Eye (tissue), 1 donor: ENCODE measurements at regions not wholly inside any gene's neighbourhood (a gene's known extent, or its start where the extent isn't known, plus 50 kb on each side); places are given as distances from the start of the nearest gene placed in this dataset.
"Not testable (repeated sequence)": the region's sequence is repeated elsewhere in the genome, so short reads cannot be mapped to it uniquely, and the experiment has no call there.

ENCODE experiments used
- DNase-seq: peaks from one replicate; pipeline ENCODE4 v3.0.0-alpha.2; 2015

DNA sequence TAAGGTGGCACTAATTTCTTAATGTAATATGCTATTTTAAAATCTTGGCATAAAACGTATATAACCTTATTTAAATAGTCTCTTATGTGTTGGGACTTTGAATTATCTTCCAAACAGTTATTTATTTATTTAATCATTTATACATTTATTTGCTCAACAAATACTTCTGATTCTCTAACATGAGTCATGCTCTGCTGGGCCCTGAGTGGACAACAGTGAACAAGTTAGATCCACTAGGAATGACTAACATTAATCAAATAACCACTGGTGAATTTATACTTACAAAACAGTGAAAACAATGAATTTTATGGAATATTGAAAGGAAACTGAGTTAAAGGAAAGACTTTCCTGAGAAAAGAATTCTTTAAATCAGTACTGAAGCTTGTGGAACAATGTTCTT lies 1257.2 kb upstream of the CHAC2 start:
- DNase-seq, result no peak

DNA sequence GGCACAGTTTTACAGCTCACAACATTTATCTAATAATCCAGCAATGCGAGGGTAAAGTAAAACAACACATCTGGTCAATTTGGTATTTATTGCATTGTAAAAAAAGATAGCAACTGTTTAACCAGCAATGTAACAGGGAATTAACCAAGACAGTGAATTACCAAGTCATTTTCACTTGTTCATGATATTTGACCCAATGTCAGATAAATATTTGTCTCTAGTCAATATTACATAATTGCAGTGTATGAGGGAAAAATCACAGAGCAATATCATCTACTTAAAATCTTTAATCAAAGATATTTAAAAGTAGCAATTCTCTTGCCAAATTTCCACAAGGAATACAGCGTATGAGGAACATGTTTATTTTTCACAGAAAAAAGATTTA lies 1265.1 kb upstream of the CHAC2 start:
- no peak for DNase-seq

DNA sequence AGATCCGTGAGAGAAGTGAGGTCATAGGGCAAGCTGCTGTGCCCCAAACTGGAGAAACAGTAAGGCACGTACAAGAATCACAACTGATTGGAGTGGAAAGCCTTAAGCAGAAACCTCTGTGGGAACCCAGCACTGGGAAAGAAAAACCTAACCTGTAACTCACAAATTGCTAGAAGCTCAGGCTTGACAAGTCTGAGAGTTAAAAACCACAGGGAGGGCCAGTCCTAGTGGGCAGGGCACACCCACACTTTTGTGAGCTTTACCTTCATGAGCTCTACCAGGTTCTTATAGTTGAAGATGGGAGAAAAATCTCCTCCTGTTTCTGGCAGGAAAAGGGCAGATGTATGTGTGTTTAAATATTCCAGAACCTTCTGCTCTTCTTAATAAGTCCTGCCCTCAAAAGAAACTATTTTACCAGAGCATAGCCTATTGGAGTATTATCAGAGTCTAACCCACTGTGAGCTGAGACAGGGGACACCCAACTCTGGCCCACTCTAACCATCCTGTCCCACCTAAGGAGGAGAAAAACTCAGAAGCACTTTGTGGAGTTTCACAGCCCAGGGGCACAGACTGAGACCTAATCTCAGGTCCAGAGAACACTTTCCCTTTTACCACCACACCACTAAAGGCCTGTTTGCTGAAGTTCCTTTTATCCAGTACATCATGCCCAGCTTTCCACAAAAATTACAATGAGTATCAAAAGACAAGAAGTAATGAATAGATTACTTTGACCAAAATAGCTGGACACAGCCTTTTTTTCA lies 1265.7 kb upstream of the CHAC2 start:
- no peak for DNase-seq

DNA sequence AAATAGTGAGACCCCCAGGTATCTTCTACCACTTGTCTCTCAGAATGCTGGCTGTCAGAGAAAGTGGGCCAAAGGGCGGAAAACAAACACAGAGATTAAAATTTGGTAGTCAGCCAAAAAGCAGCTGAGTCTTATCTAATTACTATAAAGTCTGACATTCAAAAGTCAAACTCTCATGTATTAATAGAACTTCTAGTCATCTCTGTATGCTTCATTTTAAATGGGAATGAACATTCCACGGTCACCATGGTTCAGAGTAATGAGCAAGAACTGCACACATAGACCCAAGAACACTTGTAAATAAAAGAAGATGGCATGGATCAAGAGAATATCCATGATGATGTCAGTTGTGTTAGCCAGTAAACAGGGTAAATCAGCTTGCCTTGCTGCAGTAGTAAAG lies 1267.0 kb upstream of the CHAC2 start:
- no peak for DNase-seq

DNA sequence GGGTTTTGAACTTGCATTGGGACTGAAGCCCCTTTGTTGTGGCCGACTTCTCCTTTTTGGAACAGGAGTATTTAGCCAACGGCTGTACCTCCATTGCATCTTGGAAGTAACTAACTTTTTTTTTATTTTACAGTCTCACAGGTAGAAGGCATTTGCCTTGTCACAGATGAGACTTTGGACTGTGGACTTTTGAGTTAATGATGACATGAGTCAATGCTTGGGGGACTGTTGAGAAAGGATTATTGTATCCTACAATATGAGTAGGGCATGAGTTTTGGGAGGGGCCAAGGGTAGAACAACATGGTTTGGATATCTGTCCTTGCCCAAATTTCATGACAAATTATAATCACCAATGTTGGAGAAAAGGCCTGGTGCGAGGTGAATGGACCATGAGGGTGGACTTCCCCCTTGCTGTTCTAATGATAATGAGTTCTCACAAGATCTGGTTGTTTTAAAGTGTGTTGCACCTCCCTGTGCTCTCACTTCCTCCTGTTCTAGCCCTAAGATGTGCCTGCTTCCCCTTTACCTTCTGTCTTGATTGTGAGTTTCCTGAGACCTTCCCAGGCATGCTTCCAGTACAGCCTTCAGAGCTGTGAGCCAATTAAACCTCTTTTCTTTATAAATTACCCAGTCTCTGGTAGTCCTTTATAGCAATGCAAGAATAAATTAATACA lies 1269.4 kb upstream of the CHAC2 start:
- DNase-seq, result no peak

DNA sequence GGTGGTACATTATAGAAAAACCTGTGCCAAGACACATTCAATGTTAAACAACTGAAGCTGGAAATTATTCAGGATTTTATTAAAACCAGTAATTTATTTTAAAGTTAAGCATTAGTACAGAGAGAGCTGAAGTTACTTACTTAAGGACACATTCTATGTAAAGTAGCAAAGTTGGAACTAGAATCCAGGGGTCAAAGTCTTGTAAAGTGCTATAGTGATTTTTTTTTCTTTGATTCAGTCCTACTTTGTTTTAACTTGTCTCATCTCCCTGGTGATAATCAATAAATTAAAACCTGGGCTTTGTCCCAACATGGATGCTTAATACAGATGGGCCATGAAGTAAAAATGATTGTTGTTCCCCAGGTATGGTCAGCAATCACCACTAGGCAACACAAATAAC lies 1271.8 kb upstream of the CHAC2 start:
- no peak for DNase-seq

DNA sequence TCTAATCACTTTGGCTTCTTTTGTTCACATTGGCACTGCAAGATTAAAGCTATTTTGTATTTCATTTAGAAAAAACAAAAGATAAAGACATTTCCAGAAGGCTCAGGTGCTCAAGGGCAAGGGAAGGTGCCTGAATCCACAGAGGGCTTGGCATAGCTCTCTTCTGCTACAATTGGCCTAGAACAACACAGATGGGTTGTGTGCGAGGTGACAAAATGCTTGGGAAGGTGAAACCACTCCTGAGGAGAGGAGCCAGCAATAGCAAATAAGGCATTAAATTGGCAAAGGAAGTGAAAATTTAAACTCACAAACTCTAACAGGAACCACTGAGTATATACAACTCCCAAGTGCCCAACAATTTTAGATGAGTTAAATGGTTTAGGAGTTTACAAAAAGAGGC lies 1290.4 kb upstream of the CHAC2 start:
- DNase-seq, result no peak

DNA sequence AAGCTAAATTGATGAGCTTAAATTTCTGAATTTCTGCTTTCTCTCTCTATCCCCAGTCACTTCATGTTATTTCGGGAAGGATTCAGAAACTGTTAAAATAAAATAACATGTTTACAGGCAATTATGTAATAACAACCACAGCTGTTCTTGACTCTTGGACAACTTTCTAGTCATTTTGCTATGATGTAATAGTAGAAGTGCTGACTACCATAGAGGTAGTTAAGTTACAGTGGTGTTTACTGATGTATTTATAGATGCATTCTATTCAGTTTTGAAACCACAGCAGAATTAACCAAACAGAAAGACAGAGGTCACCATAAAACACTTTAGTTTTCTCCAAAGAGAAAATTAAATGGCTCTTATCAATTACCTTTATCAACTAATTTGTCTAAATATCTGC lies 1292.0 kb upstream of the CHAC2 start:
- no peak for DNase-seq

DNA sequence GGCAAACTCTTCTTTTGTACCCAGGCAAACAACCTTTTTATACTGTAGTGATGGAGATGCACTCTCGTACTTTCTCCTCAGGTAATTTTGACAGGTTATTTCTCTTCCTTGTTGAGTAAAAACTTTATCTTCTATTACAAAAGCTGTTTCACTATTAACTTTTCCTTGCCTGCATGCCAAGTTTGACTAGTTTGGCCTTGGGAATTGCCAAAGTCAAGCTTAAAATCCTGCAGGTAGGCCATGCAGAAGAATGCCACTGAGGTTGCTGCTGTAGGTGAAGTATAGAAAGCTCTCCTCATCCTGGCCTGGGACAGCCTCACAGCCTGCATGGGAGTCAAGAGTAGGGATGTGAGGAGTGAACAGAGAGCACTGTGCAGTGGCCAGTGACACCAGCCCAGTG lies 1293.5 kb upstream of the CHAC2 start:
- DNase-seq, result no peak

DNA sequence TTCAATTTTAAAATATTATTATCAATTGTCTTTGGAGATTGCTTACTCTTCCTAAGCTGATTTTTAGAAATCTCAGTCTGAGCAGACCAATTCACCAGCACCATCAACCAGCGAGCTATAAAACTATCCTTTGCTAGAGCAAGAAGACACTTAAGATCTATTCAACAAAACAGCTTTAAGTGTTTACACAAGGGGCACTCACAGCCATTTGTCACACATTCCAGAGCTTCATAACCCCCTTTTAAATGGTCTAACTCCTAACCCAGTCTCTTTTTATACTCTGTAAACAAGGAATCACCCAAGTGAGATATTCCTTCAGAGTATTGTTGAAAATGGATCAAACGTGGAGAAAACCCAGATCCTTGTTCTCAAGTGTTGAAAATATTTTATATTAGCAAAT lies 1294.1 kb upstream of the CHAC2 start:
- no peak for DNase-seq

DNA sequence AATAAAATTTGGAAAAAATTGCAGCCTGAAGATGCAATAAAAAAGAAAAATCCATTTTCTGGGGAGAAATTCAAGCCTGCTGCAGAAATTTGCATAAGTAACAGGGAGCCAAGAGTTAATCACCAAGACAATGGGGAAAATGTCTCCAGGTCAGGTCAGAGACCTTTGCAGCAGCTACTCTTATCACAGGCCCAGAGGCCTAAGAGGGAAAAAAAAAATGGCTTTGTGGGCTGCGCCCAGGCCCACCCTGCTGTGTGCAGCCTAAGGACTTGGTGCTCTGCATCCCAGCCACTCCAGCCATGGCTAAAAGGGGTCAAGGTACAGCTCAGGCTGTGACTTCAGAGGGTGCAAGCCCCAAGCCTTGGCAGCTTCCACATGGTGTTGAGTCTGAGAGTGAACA lies 1297.1 kb upstream of the CHAC2 start:
- not testable (repeated sequence) for DNase-seq

DNA sequence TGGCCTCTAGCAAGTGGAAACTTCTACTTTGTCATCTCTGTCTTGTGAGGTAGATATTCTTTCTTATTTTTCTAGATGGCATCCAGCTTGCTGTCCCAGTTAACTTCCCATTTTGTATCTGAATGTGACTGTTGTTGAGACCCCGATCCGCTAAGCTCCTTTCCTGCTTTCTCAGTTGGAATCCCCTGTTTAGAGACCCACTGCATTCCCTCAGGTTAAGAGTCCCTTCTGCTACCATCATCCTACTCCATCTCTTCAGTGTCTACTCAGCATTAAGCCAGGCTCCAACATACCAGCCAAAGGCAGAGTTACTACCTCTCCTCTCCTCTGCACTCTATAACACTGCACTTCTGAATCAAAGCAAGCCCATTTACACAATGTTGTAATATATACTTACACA lies 1300.4 kb upstream of the CHAC2 start:
- DNase-seq, result no peak

DNA sequence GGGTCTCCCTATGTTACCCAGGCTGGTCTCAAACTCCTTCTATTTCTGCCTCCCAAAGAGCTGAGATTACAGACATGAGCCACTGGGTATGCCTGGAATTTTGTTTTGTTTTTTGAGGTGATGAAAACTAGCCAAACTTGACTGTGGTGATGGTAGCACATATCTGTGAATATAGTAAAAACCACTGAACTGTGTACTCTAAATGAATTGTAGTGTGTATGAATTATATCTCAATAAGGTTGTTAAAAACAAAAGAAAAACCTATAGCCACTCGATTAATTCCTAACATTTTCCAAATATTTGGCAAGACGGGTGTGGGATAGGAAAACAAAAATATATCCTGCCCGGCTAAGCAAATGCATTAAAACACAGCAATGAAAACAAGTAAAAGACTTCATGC lies 1302.3 kb upstream of the CHAC2 start:
- DNase-seq, result no peak

DNA sequence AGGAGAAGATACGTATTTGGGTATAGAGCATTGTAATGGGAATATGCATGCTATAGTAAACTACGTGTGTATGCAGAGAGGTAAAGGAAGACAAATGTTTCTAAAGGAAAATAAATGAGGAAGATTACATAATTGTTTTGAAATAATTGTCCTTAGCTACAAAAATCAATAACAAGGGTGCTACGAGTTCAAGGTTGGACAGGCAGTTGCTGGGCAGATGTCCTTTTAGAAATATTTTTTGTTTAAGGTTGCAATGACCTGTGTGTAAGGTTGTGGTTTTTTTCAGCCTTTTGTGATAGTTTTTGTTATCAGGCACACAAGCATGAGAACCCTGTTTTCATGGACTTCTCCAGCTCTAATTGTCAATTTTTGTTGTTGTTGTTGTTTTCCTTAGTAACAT lies 1304.1 kb upstream of the CHAC2 start:
- no peak for DNase-seq

DNA sequence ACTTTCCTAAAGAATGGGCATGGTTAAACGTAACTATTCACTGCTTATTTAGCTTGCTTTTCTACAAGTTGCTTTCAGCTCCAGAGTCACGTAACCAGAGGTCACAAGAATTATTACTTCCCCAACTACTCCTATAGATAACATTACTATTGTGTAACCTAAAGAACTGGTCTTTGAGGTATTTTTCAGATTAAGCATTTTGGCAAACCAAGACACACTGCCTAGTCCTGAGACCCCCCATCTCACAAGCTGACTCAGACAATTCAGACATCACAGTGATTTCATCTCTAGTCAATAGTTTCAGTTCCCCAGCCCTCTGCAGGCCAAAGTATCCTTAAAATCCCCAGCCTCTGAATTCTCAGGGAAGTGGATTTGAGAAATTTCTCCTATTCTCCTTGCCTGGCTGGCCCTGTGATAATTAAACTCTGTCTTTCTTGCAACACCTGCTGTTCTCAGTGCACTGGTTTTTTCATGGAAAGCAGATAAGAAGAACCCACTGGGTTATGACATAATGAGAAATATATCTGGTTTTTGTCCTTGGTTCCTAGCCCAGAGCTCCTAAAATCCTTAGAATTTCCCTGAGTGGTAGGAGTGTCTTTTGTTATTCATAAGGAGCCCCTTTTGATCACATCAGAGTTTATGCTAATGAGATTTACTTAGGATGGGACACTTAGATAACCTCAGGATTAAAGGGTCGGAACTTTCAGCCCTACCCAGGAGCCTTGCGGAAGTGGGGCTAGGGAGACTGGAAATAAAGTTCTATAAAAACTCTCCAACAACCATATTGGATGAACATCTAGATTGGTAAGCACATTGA lies 1310.8 kb upstream of the CHAC2 start:
- no peak for DNase-seq

DNA sequence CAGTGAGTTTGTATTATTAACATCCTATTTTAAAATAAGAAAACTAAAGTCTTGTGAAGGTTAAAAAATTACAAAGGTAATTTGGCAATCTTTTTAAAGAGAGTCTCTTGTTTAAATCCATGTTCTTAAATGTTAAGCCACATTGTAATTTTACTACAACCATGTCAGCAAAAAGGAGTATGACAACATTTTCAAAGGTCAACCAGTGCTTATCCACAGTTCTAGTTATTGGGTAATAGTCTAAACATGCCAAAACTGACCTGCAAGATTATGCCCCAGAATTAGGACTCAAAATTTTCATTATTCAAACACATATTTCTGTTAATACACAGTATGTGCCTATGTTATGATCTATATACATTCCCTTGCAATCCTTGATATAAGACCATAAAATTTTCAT lies 1312.6 kb upstream of the CHAC2 start:
- no peak for DNase-seq

DNA sequence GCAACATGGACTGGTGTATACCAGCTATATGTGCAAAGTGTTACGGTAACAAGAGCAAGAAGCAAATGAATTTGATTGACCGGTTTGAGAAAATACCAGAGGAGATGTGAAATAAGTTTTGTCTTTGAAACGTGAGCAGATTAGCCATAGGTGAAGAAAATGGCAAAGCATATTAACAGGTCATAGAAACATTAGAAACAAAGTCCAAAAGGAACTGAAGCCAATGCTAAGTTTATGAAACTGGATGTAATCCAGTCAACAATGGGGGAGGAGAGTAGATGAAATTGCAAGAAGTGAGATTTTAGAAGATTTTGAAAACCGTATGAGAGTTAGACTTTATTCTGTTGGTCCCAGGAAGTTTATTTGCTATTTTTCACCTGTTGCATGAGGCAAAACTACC lies 1315.4 kb upstream of the CHAC2 start:
- no peak for DNase-seq

DNA sequence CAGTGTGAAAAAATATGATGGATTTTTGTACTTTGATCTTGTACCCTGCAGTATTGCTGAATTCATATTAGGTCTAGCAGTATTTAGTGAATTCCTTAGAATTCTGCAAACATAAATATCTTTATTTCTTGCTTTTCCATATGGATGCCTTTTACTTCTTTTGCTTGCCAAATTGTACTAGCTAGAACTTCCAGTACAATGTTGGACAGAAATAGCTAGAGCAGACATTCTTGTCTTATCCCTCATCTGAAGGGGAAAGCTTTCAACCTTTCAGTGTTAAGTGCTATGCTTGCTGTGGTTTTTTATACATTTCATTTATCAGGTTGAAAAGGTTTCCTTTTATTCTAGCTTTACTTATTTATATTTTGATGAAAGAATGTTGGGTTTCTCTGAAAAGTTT lies 1321.9 kb upstream of the CHAC2 start:
- DNase-seq, result no peak

DNA sequence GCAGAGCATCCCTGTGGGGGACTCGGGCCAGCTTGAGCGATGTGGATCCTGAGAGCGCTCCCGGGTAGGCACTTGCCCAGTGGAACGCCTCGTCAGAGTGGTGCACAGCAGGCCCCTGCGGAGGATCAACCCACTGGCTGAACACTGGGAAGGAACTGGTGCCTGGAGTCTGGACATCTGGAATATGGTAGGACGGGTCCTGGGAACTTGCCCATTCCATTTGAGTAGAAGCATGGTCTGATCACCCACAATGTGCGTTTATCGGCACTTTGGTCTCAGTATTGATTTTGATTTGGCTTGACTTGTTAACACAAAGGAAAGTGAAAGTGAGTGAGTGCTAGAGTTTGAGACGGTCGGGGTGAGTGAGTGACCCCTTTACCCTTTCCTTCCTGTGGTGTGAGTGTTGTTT lies 1336.2 kb upstream of the CHAC2 start:
- no peak for DNase-seq

DNA sequence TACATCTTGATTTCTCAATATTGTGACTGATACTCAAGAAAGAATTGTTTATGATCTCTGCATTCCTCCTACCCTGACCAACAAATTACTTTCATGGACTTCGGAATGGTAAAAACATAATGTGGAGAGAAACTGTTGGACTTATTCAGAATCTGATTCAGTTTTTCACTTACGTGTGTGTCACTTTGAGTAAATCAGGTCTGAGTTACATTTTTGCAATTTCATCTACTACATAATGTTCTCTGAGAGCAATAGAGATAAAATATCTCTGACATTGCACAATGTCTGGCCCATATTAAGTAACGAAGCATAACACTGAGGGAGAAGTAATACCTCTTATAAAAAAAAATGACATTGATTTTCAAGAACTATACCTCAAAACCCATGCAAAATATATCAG lies 1337.9 kb upstream of the CHAC2 start:
- no peak for DNase-seq

DNA sequence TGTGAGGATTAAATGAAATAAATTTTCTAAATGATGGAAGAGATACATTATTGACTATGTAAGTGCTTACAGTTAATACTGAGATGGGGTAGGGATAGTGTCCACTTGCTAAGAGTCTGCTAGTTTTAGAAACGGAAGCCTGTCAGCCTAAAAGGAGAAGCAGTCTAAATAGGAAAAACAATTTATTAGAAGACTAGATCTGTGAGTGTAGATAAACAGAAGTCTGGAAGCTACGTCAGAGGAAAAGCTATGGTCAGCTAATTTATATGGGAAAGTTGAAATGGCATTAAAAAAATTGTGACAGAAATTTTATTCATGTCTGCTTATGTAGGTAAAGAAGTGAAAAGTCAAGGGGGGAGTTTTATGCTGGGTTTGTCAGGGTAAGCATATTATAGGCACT lies 1338.4 kb upstream of the CHAC2 start:
- no peak for DNase-seq

DNA sequence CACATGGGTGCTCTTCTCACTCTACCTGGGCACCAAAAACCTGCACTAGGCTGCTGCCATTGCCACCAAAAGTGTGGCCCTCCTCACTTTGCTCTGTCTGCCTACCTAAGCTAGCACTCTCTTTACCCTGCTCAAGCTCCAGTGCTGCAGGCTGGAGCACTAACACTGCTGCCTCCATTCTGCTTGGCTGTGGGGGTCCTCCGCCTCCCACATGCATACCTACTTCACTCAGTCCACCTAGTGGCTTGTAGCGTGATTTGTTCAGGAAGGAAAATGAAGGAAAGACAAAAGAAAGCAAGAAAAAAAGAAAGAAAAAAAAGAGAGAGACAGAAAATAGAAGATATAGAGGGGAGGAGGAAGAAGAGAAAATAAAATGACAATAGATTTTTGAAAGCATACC lies 1339.4 kb upstream of the CHAC2 start:
- DNase-seq, result no peak

DNA sequence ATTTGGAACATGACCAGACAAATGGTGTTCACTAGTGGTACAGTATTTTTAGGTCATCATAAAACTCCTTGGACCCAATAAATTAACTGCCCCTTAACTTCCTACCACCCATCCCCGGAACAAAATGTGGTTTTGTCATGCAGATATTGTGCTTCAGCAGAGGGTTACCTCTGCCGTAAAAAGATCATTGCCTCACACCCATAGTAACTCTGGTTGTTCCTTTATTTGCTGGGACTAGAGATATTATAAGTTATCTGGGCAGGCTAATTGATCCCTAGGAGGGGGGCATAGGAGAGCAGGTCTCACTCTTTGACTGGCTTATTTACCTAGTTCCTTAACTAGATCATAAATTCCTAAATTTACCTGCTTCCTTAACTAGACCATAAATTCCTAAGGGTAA lies 1343.9 kb upstream of the CHAC2 start:
- no peak for DNase-seq

DNA sequence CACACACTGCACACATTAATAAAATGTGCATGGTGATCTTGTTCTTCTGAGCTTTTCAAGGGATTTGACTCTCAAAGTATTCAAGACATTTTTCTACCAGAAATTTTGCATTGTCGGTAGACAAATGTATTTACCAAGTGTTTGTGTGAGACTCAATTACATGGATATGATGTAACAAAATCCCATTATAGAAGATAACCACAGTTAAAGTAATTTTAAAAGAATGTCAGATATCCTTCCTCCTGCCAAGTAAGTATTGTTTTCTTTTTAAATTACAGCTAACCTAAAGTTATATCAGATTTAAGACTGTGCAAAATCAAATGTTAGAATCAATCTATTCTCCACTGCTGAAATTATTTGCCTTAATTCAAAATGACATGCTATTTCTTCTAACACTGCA lies 1344.5 kb upstream of the CHAC2 start:
- no peak for DNase-seq
